ENCODE measurements at regions not wholly inside any gene's neighbourhood (a gene's known extent, or its start where the extent isn't known, plus 50 kb on each side); places are given as distances from the start of the nearest gene placed in this dataset.
"Not testable (repeated sequence)": the region's sequence is repeated elsewhere in the genome, so short reads cannot be mapped to it uniquely, and the experiment has no call there.

DNA sequence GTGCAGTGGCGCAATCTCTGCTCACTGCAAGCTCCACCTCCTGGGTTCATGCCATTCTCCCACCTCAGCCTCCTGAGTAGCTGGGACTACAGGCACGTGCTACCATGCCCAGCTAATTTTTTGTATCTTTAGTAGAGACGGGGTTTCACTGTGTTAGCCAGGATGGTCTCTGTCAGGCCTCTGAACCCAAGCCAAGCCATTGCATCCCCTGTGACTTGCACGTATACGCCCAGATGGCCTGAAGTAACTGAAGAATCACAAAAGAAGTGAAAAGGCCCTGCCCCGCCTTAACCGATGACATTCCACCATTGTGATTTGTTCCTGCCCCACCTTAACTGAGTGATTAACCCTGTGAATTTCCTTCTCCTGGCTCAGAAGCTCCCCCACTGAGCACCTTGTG lies 147.2 kb upstream of the TRIB2 start:
- H3K4me3 ChIP-seq (ENCODE audit: low read length); H2BK5ac ChIP-seq (ENCODE audit: low read length): not testable (repeated sequence)
- no CpG with 5 or more reads among the region's 7 CpGs for WGBS (ENCODE audit: extremely low coverage, insufficient coverage, low lambda C conversion rate)

DNA sequence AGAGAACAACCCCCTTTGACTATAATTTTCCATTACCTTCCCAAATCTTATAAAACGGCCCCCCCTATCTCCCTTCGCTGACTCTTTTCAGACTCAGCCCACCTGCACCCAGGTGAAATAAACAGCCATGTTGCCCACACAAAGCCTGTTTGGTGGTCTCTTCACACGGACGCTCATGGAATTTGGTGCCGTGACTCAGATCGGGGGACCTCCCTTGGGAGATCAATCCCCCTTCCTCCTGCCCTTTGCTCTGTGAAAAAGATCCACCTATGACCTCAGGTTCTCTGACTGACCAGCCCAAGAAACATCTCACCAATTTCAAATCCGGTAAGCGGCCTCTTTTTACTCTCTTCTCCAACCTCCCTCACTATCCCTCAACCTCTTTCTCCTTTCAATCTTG lies 146.8 kb upstream of the TRIB2 start:
- not testable (repeated sequence) for DNase-seq; H3K4me3 ChIP-seq (ENCODE audit: low read length); H3K79me2 ChIP-seq (ENCODE audit: control insufficient read depth, insufficient read depth, low read length); H3K56ac ChIP-seq (ENCODE audit: low read length); H3K4ac ChIP-seq (ENCODE audit: low read depth, low read length); H2BK15ac ChIP-seq (replicated peaks; ENCODE audit: low read depth); H4K5ac ChIP-seq (ENCODE audit: low read length); H3K79me1 ChIP-seq (ENCODE audit: low read length); H3K36me3 ChIP-seq (ENCODE audit: control insufficient read depth, insufficient read depth, low read length); H3K23ac ChIP-seq (ENCODE audit: low read length); H3K4me1 ChIP-seq (ENCODE audit: control insufficient read depth, low read depth, low read length); H2AK5ac ChIP-seq (ENCODE audit: low read length); H3K18ac ChIP-seq (ENCODE audit: low read length); H3K27ac ChIP-seq (ENCODE audit: low read depth, low read length); H3K4me2 ChIP-seq (ENCODE audit: low read length); H3K27me3 ChIP-seq (ENCODE audit: insufficient read depth, low read length, poor library complexity); H2BK120ac ChIP-seq (ENCODE audit: low read depth, low read length); H2BK5ac ChIP-seq (ENCODE audit: low read length); H4K8ac ChIP-seq (ENCODE audit: low read depth, low read length); H3K9ac ChIP-seq (ENCODE audit: low read length)
- no CpG with 5 or more reads among the region's 8 CpGs for WGBS (ENCODE audit: extremely low coverage, insufficient coverage, low lambda C conversion rate)

More for the DNA sequence above, 147.2 kb upstream of the TRIB2 start:
- not testable (repeated sequence) for H2BK15ac ChIP-seq (replicated peaks; ENCODE audit: low read depth); H3K9ac ChIP-seq (ENCODE audit: low read length); H3K23ac ChIP-seq (ENCODE audit: low read length); H3K27me3 ChIP-seq (ENCODE audit: insufficient read depth, low read length, poor library complexity); H3K4me2 ChIP-seq (ENCODE audit: low read length); H2BK120ac ChIP-seq (ENCODE audit: low read depth, low read length); H3K27ac ChIP-seq (ENCODE audit: low read depth, low read length); H2AK5ac ChIP-seq (ENCODE audit: low read length); DNase-seq; H3K4ac ChIP-seq (ENCODE audit: low read depth, low read length); H3K56ac ChIP-seq (ENCODE audit: low read length); H3K79me2 ChIP-seq (ENCODE audit: control insufficient read depth, insufficient read depth, low read length); H3K79me1 ChIP-seq (ENCODE audit: low read length); H3K4me1 ChIP-seq (ENCODE audit: control insufficient read depth, low read depth, low read length); H4K5ac ChIP-seq (ENCODE audit: low read length); H3K18ac ChIP-seq (ENCODE audit: low read length); H4K8ac ChIP-seq (ENCODE audit: low read depth, low read length); H3K36me3 ChIP-seq (ENCODE audit: control insufficient read depth, insufficient read depth, low read length)

DNA sequence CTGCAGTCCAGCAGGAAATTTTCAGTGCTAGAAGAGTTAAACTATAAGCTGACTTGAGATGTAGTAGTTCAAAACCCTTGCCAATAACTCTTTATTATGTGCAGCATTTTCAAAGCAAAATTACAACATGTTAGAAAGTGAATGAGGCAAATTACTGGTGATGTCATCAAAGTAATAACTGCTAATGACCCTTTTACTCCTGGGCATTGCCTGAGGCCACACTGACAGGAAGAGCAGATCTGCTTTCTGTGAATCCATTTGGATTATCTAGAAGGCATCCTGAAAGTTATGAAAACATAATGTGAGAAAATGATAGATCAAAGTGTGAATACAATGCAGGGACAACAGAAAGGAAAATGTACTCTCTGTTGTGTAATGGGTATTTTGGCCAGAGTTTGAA lies 139.6 kb upstream of the TRIB2 start:
- DNase-seq, result no peak
- no peak overlapping the region for H4K8ac ChIP-seq (ENCODE audit: low read depth, low read length)
- H3K4me3 ChIP-seq (ENCODE audit: low read length), result no peak overlapping the region
- no peak overlapping the region for H4K5ac ChIP-seq (ENCODE audit: low read length)
- no peaks in the 10 kb centered on the region for H3K27me3 ChIP-seq (ENCODE audit: insufficient read depth, low read length, poor library complexity)
- no peak overlapping the region for H3K27ac ChIP-seq (ENCODE audit: low read depth, low read length)
- no peaks in the 10 kb centered on the region for H3K4me1 ChIP-seq (ENCODE audit: control insufficient read depth, low read depth, low read length)
- no peaks in the 10 kb centered on the region for H3K79me1 ChIP-seq (ENCODE audit: low read length)
- H3K23ac ChIP-seq (ENCODE audit: low read length), result no peak overlapping the region
- H3K18ac ChIP-seq (ENCODE audit: low read length), result no peak overlapping the region
- no peak overlapping the region for H3K9ac ChIP-seq (ENCODE audit: low read length)
- no peak overlapping the region for H2BK5ac ChIP-seq (ENCODE audit: low read length)
- no peak overlapping the region for H3K4me2 ChIP-seq (ENCODE audit: low read length)
- H3K4ac ChIP-seq (ENCODE audit: low read depth, low read length), result no peak overlapping the region
- H3K56ac ChIP-seq (ENCODE audit: low read length), result no peak overlapping the region
- no peak overlapping the region for H2BK120ac ChIP-seq (ENCODE audit: low read depth, low read length)
- no peak overlapping the region for H2BK15ac ChIP-seq (replicated peaks; ENCODE audit: low read depth)
- no peaks in the 10 kb centered on the region for H3K36me3 ChIP-seq (ENCODE audit: control insufficient read depth, insufficient read depth, low read length)
- no peaks in the 10 kb centered on the region for H3K79me2 ChIP-seq (ENCODE audit: control insufficient read depth, insufficient read depth, low read length)
- H2AK5ac ChIP-seq (ENCODE audit: low read length), result no peak overlapping the region

DNA sequence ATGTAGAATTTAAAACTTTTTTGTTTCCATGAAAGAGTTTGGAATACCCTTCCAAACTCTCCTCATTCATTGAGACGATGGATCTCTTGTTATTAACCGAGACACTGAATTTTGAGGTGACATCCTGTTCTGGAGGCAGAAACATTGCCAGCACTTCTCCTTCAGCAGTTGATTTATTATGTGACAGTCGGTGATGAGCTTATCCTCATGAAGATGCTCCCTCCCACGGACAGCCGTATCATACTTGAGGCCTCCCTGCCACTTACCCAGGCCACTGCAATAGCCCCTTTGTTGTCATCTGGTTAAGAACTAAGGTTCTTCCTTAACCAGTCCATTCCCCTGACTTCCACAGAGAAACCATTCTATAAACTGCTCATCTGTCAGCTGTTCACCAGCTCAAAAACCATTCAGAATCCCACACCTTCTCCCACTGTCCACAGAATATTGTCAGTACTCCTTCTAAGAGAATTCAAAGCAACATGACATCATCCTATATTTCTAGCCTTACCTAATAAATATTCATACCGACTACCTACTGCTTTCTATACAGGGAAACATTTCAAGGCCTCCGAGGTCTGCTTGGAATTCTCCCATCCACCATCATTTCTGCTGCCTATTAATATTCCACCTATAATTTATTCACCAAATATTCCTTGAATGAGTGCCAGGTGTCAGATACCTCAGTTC lies 139.0 kb upstream of the TRIB2 start:
- no peaks in the 10 kb centered on the region for H3K79me2 ChIP-seq (ENCODE audit: control insufficient read depth, insufficient read depth, low read length)
- H3K27ac ChIP-seq (ENCODE audit: low read depth, low read length), result no peak overlapping the region

DNA sequence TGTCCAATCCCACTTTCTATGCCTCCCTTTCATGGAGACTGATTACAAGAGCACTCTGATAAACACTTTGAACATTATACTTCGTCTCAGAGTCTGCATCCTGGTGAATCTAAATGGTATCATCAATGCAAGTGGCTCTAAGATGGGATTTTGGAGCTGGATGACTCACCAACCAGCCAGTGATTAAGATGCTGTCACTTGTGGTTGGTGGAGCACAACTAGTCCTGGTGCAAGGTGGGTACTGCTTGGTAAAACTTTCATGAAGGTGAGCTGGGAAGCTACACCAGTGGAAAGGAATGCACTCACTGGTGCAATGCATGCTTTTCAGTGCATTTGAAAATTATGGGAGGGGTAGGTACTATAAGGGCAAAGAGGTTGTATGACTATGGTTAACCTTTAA lies 137.7 kb upstream of the TRIB2 start:
- H4K5ac ChIP-seq (ENCODE audit: low read length), result no peak overlapping the region
- H3K79me1 ChIP-seq (ENCODE audit: low read length), result no peaks in the 10 kb centered on the region
- H3K4me2 ChIP-seq (ENCODE audit: low read length), result no peak overlapping the region
- no peak overlapping the region for H4K8ac ChIP-seq (ENCODE audit: low read depth, low read length)
- no peak overlapping the region for H2BK15ac ChIP-seq (replicated peaks; ENCODE audit: low read depth)
- no CpG with 5 or more reads among the region's 1 CpG for WGBS (ENCODE audit: extremely low coverage, insufficient coverage, low lambda C conversion rate)
- no peaks in the 10 kb centered on the region for H3K4me1 ChIP-seq (ENCODE audit: control insufficient read depth, low read depth, low read length)
- no peak overlapping the region for H3K23ac ChIP-seq (ENCODE audit: low read length)
- no peak overlapping the region for H2BK5ac ChIP-seq (ENCODE audit: low read length)
- DNase-seq, result no peak
- no peak overlapping the region for H3K56ac ChIP-seq (ENCODE audit: low read length)
- H3K4me3 ChIP-seq (ENCODE audit: low read length), result no peak overlapping the region
- H3K18ac ChIP-seq (ENCODE audit: low read length), result no peak overlapping the region
- no peak overlapping the region for H3K27ac ChIP-seq (ENCODE audit: low read depth, low read length)
- H2BK120ac ChIP-seq (ENCODE audit: low read depth, low read length), result no peak overlapping the region
- no peaks in the 10 kb centered on the region for H3K36me3 ChIP-seq (ENCODE audit: control insufficient read depth, insufficient read depth, low read length)
- no peaks in the 10 kb centered on the region for H3K79me2 ChIP-seq (ENCODE audit: control insufficient read depth, insufficient read depth, low read length)
- H3K27me3 ChIP-seq (ENCODE audit: insufficient read depth, low read length, poor library complexity), result no peaks in the 10 kb centered on the region
- no peak overlapping the region for H3K4ac ChIP-seq (ENCODE audit: low read depth, low read length)
- H2AK5ac ChIP-seq (ENCODE audit: low read length), result no peak overlapping the region
- H3K9ac ChIP-seq (ENCODE audit: low read length), result no peak overlapping the region

More for the DNA sequence above, 139.0 kb upstream of the TRIB2 start:
- no peak overlapping the region for H3K18ac ChIP-seq (ENCODE audit: low read length)
- H3K4me3 ChIP-seq (ENCODE audit: low read length), result no peak overlapping the region
- H3K4ac ChIP-seq (ENCODE audit: low read depth, low read length), result no peak overlapping the region
- no peak overlapping the region for H2BK15ac ChIP-seq (replicated peaks; ENCODE audit: low read depth)
- no peaks in the 10 kb centered on the region for H3K36me3 ChIP-seq (ENCODE audit: control insufficient read depth, insufficient read depth, low read length)
- H2BK120ac ChIP-seq (ENCODE audit: low read depth, low read length), result no peak overlapping the region
- no peaks in the 10 kb centered on the region for H3K4me1 ChIP-seq (ENCODE audit: control insufficient read depth, low read depth, low read length)
- H3K23ac ChIP-seq (ENCODE audit: low read length), result no peak overlapping the region
- DNase-seq, result no peak
- no peak overlapping the region for H3K4me2 ChIP-seq (ENCODE audit: low read length)
- H3K56ac ChIP-seq (ENCODE audit: low read length), result no peak overlapping the region
- no peak overlapping the region for H4K5ac ChIP-seq (ENCODE audit: low read length)
- no peak overlapping the region for H2AK5ac ChIP-seq (ENCODE audit: low read length)
- no peak overlapping the region for H3K9ac ChIP-seq (ENCODE audit: low read length)
- H3K79me1 ChIP-seq (ENCODE audit: low read length), result no peaks in the 10 kb centered on the region
- WGBS (ENCODE audit: extremely low coverage, insufficient coverage, low lambda C conversion rate), result 100% methylated on average over 1 of the region's 7 CpGs
- H2BK5ac ChIP-seq (ENCODE audit: low read length), result no peak overlapping the region
- no peak overlapping the region for H4K8ac ChIP-seq (ENCODE audit: low read depth, low read length)
- no peaks in the 10 kb centered on the region for H3K27me3 ChIP-seq (ENCODE audit: insufficient read depth, low read length, poor library complexity)

DNA sequence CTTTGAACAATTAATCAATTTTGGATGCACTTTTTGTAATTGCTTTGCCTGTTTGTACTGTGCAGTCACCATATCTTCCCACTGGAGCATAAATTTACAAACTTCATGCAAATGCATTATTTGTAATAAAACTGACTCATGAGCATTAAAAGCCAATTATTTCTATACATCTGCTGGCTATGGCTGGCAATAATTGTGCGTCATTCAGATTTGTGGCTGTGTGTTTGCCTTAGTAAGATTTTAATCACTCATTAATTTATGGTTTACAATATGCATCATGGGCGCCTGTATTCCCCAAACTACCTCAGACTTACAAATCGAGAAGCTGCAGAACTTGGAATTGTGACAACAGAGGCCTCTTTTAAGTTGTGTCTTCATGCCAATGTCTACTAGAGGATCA lies 132.4 kb upstream of the TRIB2 start:
- Histone ChIP-seq H3K79me2 (ENCODE audit: control insufficient read depth, insufficient read depth, low read length) (no peaks in the 10 kb centered on the region), H3K27me3 (ENCODE audit: insufficient read depth, low read length, poor library complexity) (no peaks in the 10 kb centered on the region), H2BK120ac (ENCODE audit: low read depth, low read length) (no peak overlapping the region), H3K23ac (ENCODE audit: low read length) (no peak overlapping the region), H2BK5ac (ENCODE audit: low read length) (no peak overlapping the region), H3K4me3 (ENCODE audit: low read length) (no peak overlapping the region), H4K5ac (ENCODE audit: low read length) (no peak overlapping the region), H3K4me1 (ENCODE audit: control insufficient read depth, low read depth, low read length) (no peaks in the 10 kb centered on the region), H4K8ac (ENCODE audit: low read depth, low read length) (no peak overlapping the region), H2BK15ac (replicated peaks; ENCODE audit: low read depth) (no peak overlapping the region), H3K56ac (ENCODE audit: low read length) (no peak overlapping the region), H3K9ac (ENCODE audit: low read length) (no peak overlapping the region), H3K4ac (ENCODE audit: low read depth, low read length) (no peak overlapping the region), H2AK5ac (ENCODE audit: low read length) (no peak overlapping the region), H3K79me1 (ENCODE audit: low read length) (no peaks in the 10 kb centered on the region), H3K18ac (ENCODE audit: low read length) (no peak overlapping the region), H3K4me2 (ENCODE audit: low read length) (no peak overlapping the region), H3K27ac (ENCODE audit: low read depth, low read length) (no peak overlapping the region), H3K36me3 (ENCODE audit: control insufficient read depth, insufficient read depth, low read length) (no peaks in the 10 kb centered on the region)
- no CpG with 5 or more reads among the region's 3 CpGs for WGBS (ENCODE audit: extremely low coverage, insufficient coverage, low lambda C conversion rate)
- DNase-seq, result no peak

Measured in mesendoderm (in vitro differentiated cells).